ENCODE measurements at regions not wholly inside any gene's neighbourhood (a gene's known extent, or its start where the extent isn't known, plus 50 kb on each side); places are given as distances from the start of the nearest gene placed in this dataset.

DNA sequence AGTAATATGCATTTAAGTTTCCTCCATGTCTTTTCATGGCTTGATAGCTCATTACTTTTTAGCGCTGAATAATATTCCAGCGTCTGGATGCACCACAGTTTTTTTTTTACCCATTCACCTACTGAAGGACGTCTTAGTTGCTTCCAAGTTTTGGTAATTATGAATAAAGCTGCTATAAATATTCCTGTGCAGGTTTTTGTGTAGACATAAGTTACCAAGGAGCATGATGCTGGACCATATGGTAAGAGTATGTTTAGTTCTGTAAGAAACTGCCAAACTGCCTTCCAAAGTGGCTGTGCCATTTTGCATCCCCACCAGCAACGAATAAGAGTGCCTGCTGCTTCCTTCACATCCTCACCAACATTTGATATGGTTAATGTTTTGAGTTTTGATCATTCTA lies 195.6 kb downstream of the PIK3R1 start:
- TF ChIP-seq POLR2AphosphoS5 (IDR thresholded peaks at IDR 0.05; ENCODE audit: low read depth, low read length) (no peak), TCF7L2 (IDR thresholded peaks at IDR 0.05; ENCODE audit: low read depth, low read length) (no peak), SIN3A (IDR thresholded peaks at IDR 0.05; ENCODE audit: borderline replicate concordance, insufficient read depth, low read depth, low read length) (no peak)
- TF ChIP-seq, protein P1, sequence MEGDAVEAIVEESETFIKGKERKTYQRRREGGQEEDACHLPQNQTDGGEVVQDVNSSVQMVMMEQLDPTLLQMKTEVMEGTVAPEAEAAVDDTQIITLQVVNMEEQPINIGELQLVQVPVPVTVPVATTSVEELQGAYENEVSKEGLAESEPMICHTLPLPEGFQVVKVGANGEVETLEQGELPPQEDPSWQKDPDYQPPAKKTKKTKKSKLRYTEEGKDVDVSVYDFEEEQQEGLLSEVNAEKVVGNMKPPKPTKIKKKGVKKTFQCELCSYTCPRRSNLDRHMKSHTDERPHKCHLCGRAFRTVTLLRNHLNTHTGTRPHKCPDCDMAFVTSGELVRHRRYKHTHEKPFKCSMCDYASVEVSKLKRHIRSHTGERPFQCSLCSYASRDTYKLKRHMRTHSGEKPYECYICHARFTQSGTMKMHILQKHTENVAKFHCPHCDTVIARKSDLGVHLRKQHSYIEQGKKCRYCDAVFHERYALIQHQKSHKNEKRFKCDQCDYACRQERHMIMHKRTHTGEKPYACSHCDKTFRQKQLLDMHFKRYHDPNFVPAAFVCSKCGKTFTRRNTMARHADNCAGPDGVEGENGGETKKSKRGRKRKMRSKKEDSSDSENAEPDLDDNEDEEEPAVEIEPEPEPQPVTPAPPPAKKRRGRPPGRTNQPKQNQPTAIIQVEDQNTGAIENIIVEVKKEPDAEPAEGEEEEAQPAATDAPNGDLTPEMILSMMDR (IDR thresholded peaks at IDR 0.05), result no peak
- TF ChIP-seq, protein P2, sequence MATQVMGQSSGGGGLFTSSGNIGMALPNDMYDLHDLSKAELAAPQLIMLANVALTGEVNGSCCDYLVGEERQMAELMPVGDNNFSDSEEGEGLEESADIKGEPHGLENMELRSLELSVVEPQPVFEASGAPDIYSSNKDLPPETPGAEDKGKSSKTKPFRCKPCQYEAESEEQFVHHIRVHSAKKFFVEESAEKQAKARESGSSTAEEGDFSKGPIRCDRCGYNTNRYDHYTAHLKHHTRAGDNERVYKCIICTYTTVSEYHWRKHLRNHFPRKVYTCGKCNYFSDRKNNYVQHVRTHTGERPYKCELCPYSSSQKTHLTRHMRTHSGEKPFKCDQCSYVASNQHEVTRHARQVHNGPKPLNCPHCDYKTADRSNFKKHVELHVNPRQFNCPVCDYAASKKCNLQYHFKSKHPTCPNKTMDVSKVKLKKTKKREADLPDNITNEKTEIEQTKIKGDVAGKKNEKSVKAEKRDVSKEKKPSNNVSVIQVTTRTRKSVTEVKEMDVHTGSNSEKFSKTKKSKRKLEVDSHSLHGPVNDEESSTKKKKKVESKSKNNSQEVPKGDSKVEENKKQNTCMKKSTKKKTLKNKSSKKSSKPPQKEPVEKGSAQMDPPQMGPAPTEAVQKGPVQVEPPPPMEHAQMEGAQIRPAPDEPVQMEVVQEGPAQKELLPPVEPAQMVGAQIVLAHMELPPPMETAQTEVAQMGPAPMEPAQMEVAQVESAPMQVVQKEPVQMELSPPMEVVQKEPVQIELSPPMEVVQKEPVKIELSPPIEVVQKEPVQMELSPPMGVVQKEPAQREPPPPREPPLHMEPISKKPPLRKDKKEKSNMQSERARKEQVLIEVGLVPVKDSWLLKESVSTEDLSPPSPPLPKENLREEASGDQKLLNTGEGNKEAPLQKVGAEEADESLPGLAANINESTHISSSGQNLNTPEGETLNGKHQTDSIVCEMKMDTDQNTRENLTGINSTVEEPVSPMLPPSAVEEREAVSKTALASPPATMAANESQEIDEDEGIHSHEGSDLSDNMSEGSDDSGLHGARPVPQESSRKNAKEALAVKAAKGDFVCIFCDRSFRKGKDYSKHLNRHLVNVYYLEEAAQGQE (IDR thresholded peaks at IDR 0.05; ENCODE audit: insufficient read depth in 1 of 2, low read depth in 2 of 2, low read length in 1 of 2), result no peak
